HG02588 (cell line): ENCODE measurements at regions not wholly inside any gene's neighbourhood (a gene's known extent, or its start where the extent isn't known, plus 50 kb on each side); places are given as distances from the start of the nearest gene placed in this dataset.
"Not testable (repeated sequence)": the region's sequence is repeated elsewhere in the genome, so short reads cannot be mapped to it uniquely, and the experiment has no call there.

Experiments used
- ATAC-seq: cut with Tn5 transposase; IDR thresholded peaks from one replicate; pipeline ENCODE4 v1.9.1; 2021; ENCODE audit warnings: mild to moderate bottlenecking, moderate library complexity; ENCODE audit not compliant: unreplicated experiment

- ATAC-seq, result no peak
Observed at GRCh38 chr4:177235026-177235425, 74.6 kb upstream of the NEIL3 start.

- no peak for ATAC-seq
Observed at GRCh38 chr4:177236886-177237285, 72.8 kb upstream of the NEIL3 start.

- no peak for ATAC-seq
Observed at GRCh38 chr4:177237291-177237690, 72.4 kb upstream of the NEIL3 start.

GRCh38 chr4:177239477-177239876 lies 70.2 kb upstream of the NEIL3 start:
- ATAC-seq, result no peak

- no peak for ATAC-seq
Observed at GRCh38 chr4:177239878-177240277, 69.8 kb upstream of the NEIL3 start.

GRCh38 chr4:177242651-177243286 lies 66.9 kb upstream of the NEIL3 start:
- no peak for ATAC-seq

GRCh38 chr4:177246641-177247584 lies 62.8 kb upstream of the NEIL3 start:
- no peak for ATAC-seq

- ATAC-seq, result peak; percentile 98
Observed at GRCh38 chr4:177250056-177250696, 59.5 kb upstream of the NEIL3 start.

- ATAC-seq, result no peak
Observed at GRCh38 chr4:177251237-177251636, 58.4 kb upstream of the NEIL3 start.

- no peak for ATAC-seq
Observed at GRCh38 chr4:177255359-177255758, 54.3 kb upstream of the NEIL3 start.

- ATAC-seq, result no peak
Observed at GRCh38 chr4:177256950-177257349, 52.7 kb upstream of the NEIL3 start.

- not testable (repeated sequence) for ATAC-seq
Observed at GRCh38 chr4:177259466-177259865, 50.2 kb upstream of the NEIL3 start.
